GM20000 (cell line): ENCODE measurements at regions not wholly inside any gene's neighbourhood (a gene's known extent, or its start where the extent isn't known, plus 50 kb on each side); places are given as distances from the start of the nearest gene placed in this dataset.

ENCODE experiments used
- DNase-seq: peaks from one replicate; pipeline ENCODE4 v3.0.0; 2012; ENCODE audit warnings: low spot score
- TF ChIP-seq, protein P1 (sequence below): IDR thresholded peaks from 2 replicates; pipeline ENCODE4 v1.5.1; 2012; ENCODE audit warnings: mild to moderate bottlenecking, control low read depth; ENCODE audit errors: extremely low read depth, missing control alignments

DNA sequence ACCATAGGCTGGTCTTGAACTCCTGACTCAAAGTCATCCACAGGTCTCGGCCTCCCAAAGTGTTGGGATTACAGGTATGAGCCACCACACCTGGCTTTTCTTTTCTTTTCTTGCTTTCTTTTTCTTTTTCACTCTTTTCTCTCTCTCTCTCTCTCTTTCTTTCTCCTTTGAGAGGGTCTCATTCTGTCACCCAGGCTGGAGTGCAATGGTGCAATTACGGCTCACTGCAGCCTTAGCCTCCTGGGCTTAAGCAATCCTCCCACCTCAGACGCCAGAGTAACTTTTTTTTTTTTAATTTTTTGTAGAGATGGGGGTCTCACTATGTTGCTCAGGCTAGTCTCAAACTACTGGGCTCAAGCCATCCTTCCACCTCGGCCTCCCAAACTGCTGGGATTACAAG is 133.1 kb upstream of the UBE2E1 start:
- TF ChIP-seq, protein P1, sequence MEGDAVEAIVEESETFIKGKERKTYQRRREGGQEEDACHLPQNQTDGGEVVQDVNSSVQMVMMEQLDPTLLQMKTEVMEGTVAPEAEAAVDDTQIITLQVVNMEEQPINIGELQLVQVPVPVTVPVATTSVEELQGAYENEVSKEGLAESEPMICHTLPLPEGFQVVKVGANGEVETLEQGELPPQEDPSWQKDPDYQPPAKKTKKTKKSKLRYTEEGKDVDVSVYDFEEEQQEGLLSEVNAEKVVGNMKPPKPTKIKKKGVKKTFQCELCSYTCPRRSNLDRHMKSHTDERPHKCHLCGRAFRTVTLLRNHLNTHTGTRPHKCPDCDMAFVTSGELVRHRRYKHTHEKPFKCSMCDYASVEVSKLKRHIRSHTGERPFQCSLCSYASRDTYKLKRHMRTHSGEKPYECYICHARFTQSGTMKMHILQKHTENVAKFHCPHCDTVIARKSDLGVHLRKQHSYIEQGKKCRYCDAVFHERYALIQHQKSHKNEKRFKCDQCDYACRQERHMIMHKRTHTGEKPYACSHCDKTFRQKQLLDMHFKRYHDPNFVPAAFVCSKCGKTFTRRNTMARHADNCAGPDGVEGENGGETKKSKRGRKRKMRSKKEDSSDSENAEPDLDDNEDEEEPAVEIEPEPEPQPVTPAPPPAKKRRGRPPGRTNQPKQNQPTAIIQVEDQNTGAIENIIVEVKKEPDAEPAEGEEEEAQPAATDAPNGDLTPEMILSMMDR = no peak
- no peak for DNase-seq

- DNase-seq = no peak
- TF ChIP-seq, protein P1 = no peak
These were observed 130.7 kb upstream of the UBE2E1 start for GRCh38 chr3:23675010-23675409.

GRCh38 chr3:23676093-23676492 is 129.7 kb upstream of the UBE2E1 start:
- TF ChIP-seq, protein P1 = no peak
- no peak for DNase-seq

DNA sequence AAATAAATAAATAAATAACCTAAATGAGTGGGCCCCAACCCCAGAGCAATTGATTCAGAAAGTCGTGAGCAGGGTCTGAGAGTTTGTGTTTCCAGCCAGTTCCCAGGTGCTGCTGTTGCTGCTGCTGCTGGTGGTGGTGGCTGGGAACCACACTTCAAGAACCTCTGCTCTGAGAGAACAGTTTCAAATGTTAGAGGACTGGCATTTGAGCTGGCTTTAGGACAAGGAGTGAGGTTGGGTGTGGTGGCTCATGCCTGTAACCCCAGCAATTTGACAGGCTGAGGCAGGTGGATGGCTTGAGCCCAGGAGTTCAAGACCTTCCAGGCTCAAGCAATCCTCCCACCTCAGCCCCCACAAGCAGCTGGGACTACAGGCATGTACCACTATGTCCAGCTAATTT is 123.1 kb upstream of the UBE2E1 start:
- TF ChIP-seq, protein P1 = no peak

GRCh38 chr3:23685541-23686258 is 120.1 kb upstream of the UBE2E1 start:
- no peak for DNase-seq
- TF ChIP-seq, protein P1 = no peak

More for the DNA sequence above, 123.1 kb upstream of the UBE2E1 start:
- DNase-seq = no peak

- no peak for DNase-seq
- TF ChIP-seq, protein P1 = no peak
These were observed 119.2 kb upstream of the UBE2E1 start for GRCh38 chr3:23686519-23686918.

DNA sequence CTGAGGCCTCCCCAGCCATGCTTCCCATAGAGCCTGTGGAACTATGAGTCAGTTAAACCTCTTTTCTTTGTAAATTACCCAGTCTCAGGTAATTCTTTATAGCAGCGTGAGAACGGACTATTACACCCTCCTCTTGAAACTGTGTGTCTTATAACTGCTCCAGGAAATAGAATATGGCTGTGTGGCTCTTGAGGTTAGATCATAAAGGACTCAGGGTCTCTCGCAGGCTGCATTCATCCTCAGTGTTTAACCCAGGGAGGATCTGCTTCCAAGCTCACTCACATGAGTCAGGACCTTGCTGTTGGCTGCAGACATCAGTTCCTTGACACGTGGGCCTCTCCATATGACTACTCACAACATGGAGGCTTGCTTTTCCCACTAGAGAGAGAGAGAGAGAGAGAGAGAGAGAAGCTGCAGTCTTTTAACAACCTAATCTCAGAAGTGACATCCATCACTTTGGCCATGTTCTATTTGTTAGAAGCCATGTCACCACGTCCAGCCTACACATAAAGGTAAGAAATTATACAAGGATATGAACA is 114.3 kb upstream of the UBE2E1 start:
- TF ChIP-seq, protein P1 = no peak
- DNase-seq = no peak
